Smooth muscle cell (in vitro differentiated cells): ENCODE measurements at regions not wholly inside any gene's neighbourhood (a gene's known extent, or its start where the extent isn't known, plus 50 kb on each side); places are given as distances from the start of the nearest gene placed in this dataset.
"Not testable (repeated sequence)": the region's sequence is repeated elsewhere in the genome, so short reads cannot be mapped to it uniquely, and the experiment has no call there.

Source experiments
- DNase-seq: peaks from one replicate; lab custom pipeline; 2025; ENCODE audit not compliant: unreplicated experiment; lab: John Stamatoyannopoulos, UW
- H2AFZ ChIP-seq: fragments of 200-600 bp; sonication (generic); 2 replicates; pipeline ENCODE4 v1.6.0; 2016; ENCODE audit warnings: antibody characterized with exemption, low read depth, mild to moderate bottlenecking
- H3F3A ChIP-seq: fragments of 200-600 bp; sonication (generic); 2 replicates; pipeline ENCODE4 v1.6.0; 2017; ENCODE audit warnings: antibody characterized with exemption, low read depth
- H3K27ac ChIP-seq: fragments of 200-600 bp; sonication (generic); 2 replicates; pipeline ENCODE4 v1.5.1; 2016; ENCODE audit warnings: low read depth, mild to moderate bottlenecking
- H3K27me3 ChIP-seq: fragments of 200-600 bp; sonication (generic); 2 replicates; pipeline ENCODE4 v1.6.1; 2016; ENCODE audit warnings: low read depth, mild to moderate bottlenecking
- H3K36me3 ChIP-seq: fragments of 200-600 bp; sonication (generic); 2 replicates; pipeline ENCODE4 v1.5.1; 2016; ENCODE audit warnings: low read depth
- H3K4me1 ChIP-seq: fragments of 200-600 bp; sonication (generic); 2 replicates; pipeline ENCODE4 v1.5.1; 2016; ENCODE audit warnings: low read depth
- H3K4me2 ChIP-seq: fragments of 200-600 bp; sonication (generic); 2 replicates; pipeline ENCODE4 v1.6.0; 2016; ENCODE audit warnings: mild to moderate bottlenecking
- H3K4me3 ChIP-seq: fragments of 200-600 bp; sonication (generic); 2 replicates; pipeline ENCODE4 v1.5.1; 2016; ENCODE audit warnings: mild to moderate bottlenecking
- H3K79me2 ChIP-seq: fragments of 200-600 bp; sonication (generic); 2 replicates; pipeline ENCODE4 v1.6.0; 2016; ENCODE audit warnings: low read depth, mild to moderate bottlenecking
- H3K9ac ChIP-seq: fragments of 200-600 bp; sonication (generic); 2 replicates; pipeline ENCODE4 v1.6.0; 2016; ENCODE audit warnings: low read depth
- H3K9me3 ChIP-seq: fragments of 200-600 bp; sonication (generic); replicated peaks from 2 replicates; pipeline ENCODE4 v1.5.1; 2016; ENCODE audit warnings: low read depth
- H4K20me1 ChIP-seq: fragments of 200-600 bp; sonication (generic); 2 replicates; pipeline ENCODE4 v1.6.0; 2016; ENCODE audit warnings: low read depth
- WGBS: methylation state at CpG from one replicate; pipeline ENCODE4 v1.1.7; 2016; ENCODE audit warnings: low lambda C conversion rate; 5-methylcytosine and 5-hydroxymethylcytosine counted together

GRCh38 chrX:90474445-90474844, 552.7 kb downstream of the TGIF2LX start:
- H3F3A ChIP-seq, H3K4me3 ChIP-seq, H3K36me3 ChIP-seq, H4K20me1 ChIP-seq, H3K27ac ChIP-seq, H3K9ac ChIP-seq, H3K27me3 ChIP-seq, H3K79me2 ChIP-seq, H2AFZ ChIP-seq, H3K4me1 ChIP-seq, H3K9me3 ChIP-seq, H3K4me2 ChIP-seq, DNase-seq: not testable (repeated sequence)
- 76% methylated on average over 3 of the region's 3 CpGs for WGBS

DNA sequence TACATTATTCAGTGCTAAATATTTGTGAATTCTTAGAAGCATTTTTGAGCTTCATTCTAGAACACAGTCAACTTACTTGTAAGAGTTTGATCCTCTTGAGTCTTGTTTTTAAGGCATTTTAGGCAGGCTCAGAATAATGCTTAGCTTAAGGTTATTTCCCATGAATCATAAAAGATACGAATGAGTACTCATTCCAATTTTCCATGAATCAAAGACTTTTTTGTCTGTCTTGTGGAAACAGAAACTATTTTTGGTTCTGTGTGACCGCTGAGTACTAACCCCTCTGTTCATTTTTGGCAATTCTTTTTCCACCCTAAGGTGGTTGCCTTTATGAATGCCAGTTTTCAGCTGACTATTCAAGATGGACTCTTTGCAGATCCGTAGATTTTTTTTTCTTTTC, 563.7 kb downstream of the TGIF2LX start:
- WGBS = 86% methylated on average over 3 of the region's 3 CpGs
- not testable (repeated sequence) for H3K9ac ChIP-seq, H4K20me1 ChIP-seq, DNase-seq, H3K4me1 ChIP-seq, H3F3A ChIP-seq, H3K36me3 ChIP-seq, H3K79me2 ChIP-seq, H3K4me2 ChIP-seq, H3K9me3 ChIP-seq, H3K27me3 ChIP-seq, H3K4me3 ChIP-seq, H3K27ac ChIP-seq
- H2AFZ ChIP-seq = peak overlapping the region; percentile 43

- not testable (repeated sequence) for H3K4me1 ChIP-seq, DNase-seq, H3K27me3 ChIP-seq, H3K27ac ChIP-seq, H3K9ac ChIP-seq, H3K79me2 ChIP-seq, H3K9me3 ChIP-seq, H2AFZ ChIP-seq, H3K4me2 ChIP-seq, H3K4me3 ChIP-seq, H4K20me1 ChIP-seq, H3K36me3 ChIP-seq, H3F3A ChIP-seq
- WGBS = 97% methylated on average over 23 of the region's 27 CpGs
Observed at GRCh38 chrX:90521284-90521683, 599.6 kb downstream of the TGIF2LX start.

GRCh38 chrX:90524383-90524968, 602.8 kb downstream of the TGIF2LX start:
- not testable (repeated sequence) for H3K36me3 ChIP-seq

More at GRCh38 chrX:90524383-90524968, 602.8 kb downstream of the TGIF2LX start:
- not testable (repeated sequence) for H3K4me1 ChIP-seq, H3K27me3 ChIP-seq, H3K4me2 ChIP-seq, H4K20me1 ChIP-seq, H3K27ac ChIP-seq, H3F3A ChIP-seq, H3K79me2 ChIP-seq, H3K9ac ChIP-seq, DNase-seq, H3K9me3 ChIP-seq, H3K4me3 ChIP-seq
- 34% methylated on average over 2 of the region's 2 CpGs for WGBS
- peak overlapping the region; percentile 18 for H2AFZ ChIP-seq
